SK-N-SH (cell line): ENCODE measurements at regions not wholly inside any gene's neighbourhood (a gene's known extent, or its start where the extent isn't known, plus 50 kb on each side); places are given as distances from the start of the nearest gene placed in this dataset.

Experiments
- CTCF ChIA-PET: fragments of 300-600, 350-600 bp; formaldehyde crosslinking; extraction: SDS; loops from one replicate; lab custom pipeline; 2021; lab: Yijun Ruan, JAX
- POLR2A ChIA-PET: fragments of 350-600 bp; sonication (Branson Sonifier 250); formaldehyde crosslinking; extraction: SDS; loops from one replicate; lab custom pipeline; 2020; ENCODE audit warnings: antibody characterized with exemption, inconsistent platforms; lab: Yijun Ruan, JAX
- DNase-seq: peaks from one replicate; pipeline ENCODE4 v3.0.0; 2012
- H2AFZ ChIP-seq: fragments of 200-600 bp; sonication (generic); 2 replicates; pipeline ENCODE4 v1.8.1; 2016; ENCODE audit warnings: antibody characterized with exemption, mild to moderate bottlenecking, low read depth
- H3F3A ChIP-seq: fragments of 200-600 bp; sonication (generic); replicated peaks from 2 replicates; pipeline ENCODE3; 2016; ENCODE audit warnings: antibody characterized with exemption, mild to moderate bottlenecking; ENCODE audit not compliant: insufficient read depth
- H3K27ac ChIP-seq, 2 experiments: fragments of 200-500 bp in 1 of 2; fragments of 200-600 bp in 1 of 2; sonication (Bioruptor generic) in 1 of 2; sonication (generic), shearing (Covaris generic) in 1 of 2; 2 replicates each; pipeline versions ENCODE4 v1.5.1 to v1.6.1; 2014 to 2016; ENCODE audit warnings: low read depth in 2 of 2, inconsistent platforms in 1 of 2, low read length in 1 of 2, mild to moderate bottlenecking in 1 of 2, mixed read lengths in 1 of 2
- H3K27me3 ChIP-seq: fragments of 200-600 bp; sonication (generic), shearing (Covaris generic); 2 replicates; pipeline ENCODE4 v1.6.1; 2016; ENCODE audit warnings: mixed run types; ENCODE audit not compliant: insufficient read depth
- H3K36me3 ChIP-seq, 2 experiments: fragments of 200-500 bp in 1 of 2; fragments of 200-600 bp in 1 of 2; sonication (Bioruptor generic) in 1 of 2; sonication (generic) in 1 of 2; replicated peaks in 1 of 2; 2 replicates each; pipeline versions ENCODE3 to v1.5.1; 2014 to 2016; ENCODE audit warnings: low read length in 1 of 2, mild to moderate bottlenecking in 1 of 2; ENCODE audit not compliant: insufficient read depth in 2 of 2, control insufficient read depth in 1 of 2
- H3K4me1 ChIP-seq, 2 experiments: fragments of 200-500 bp in 1 of 2; fragments of 200-600 bp in 1 of 2; sonication (Bioruptor generic) in 1 of 2; sonication (generic), shearing (Covaris generic) in 1 of 2; 2 replicates each; pipeline versions ENCODE4 v1.5.1 to v1.6.1; 2014 to 2016; ENCODE audit warnings: low read depth in 1 of 2, low read length in 1 of 2, mixed run types in 1 of 2; ENCODE audit not compliant: insufficient read depth in 2 of 2, control insufficient read depth in 1 of 2
- H3K4me2 ChIP-seq: fragments of 200-600 bp; sonication (generic), shearing (Covaris generic); 2 replicates; pipeline ENCODE4 v1.6.1; 2017; ENCODE audit warnings: mixed run types
- H3K4me3 ChIP-seq, 2 experiments: fragments of 200-500 bp in 1 of 2; fragments of 200-600 bp in 1 of 2; sonication (Bioruptor generic) in 1 of 2; sonication (generic), shearing (Covaris generic) in 1 of 2; 2 replicates each; pipeline versions ENCODE4 v1.5.1 to v1.8.1; 2014 to 2016; ENCODE audit warnings: low read depth in 2 of 2, inconsistent platforms in 1 of 2, low read length in 1 of 2, mild to moderate bottlenecking in 1 of 2, mixed read lengths in 1 of 2, moderate library complexity in 1 of 2
- H3K79me2 ChIP-seq: fragments of 200-600 bp; sonication (generic); 2 replicates; pipeline ENCODE4 v1.8.1; 2017; ENCODE audit warnings: mild to moderate bottlenecking; ENCODE audit not compliant: insufficient read depth
- H3K9ac ChIP-seq: fragments of 200-600 bp; sonication (generic); 2 replicates; pipeline ENCODE4 v1.6.1; 2017; ENCODE audit warnings: mixed run types
- H3K9me2 ChIP-seq: fragments of 200-600 bp; sonication (generic); 2 replicates; pipeline ENCODE4 v1.6.1; 2017; ENCODE audit warnings: mixed run types
- H3K9me3 ChIP-seq: fragments of 200-600 bp; sonication (generic); 2 replicates; pipeline ENCODE4 v1.6.1; 2017; ENCODE audit warnings: mixed run types, mild to moderate bottlenecking, moderate library complexity
- H4K20me1 ChIP-seq: fragments of 200-600 bp; sonication (generic); 2 replicates; pipeline ENCODE4 v1.6.1; 2017; ENCODE audit warnings: mild to moderate bottlenecking, mixed run types; ENCODE audit not compliant: insufficient read depth
- CTCF ChIP-seq: fragments of 200-600 bp; sonication (generic); IDR thresholded peaks from 2 replicates; pipeline ENCODE4 v1.6.1; 2017; ENCODE audit warnings: antibody characterized with exemption, mild to moderate bottlenecking, moderate library complexity
- EP300 ChIP-seq, 2 experiments: IDR thresholded peaks; 2 replicates each; pipeline versions ENCODE4 v1.4.0 to v1.6.1; 2012; ENCODE audit warnings: borderline replicate concordance in 1 of 2, low read depth in 1 of 2, low read length in 1 of 2
- FOXM1 ChIP-seq: IDR thresholded peaks from 2 replicates; pipeline ENCODE4 v1.4.0; 2012; ENCODE audit warnings: low read depth, mild to moderate bottlenecking
- GATA2 ChIP-seq: sonication (generic); formaldehyde crosslinking; IDR thresholded peaks from 2 replicates; pipeline ENCODE4 v1.5.0; 2020; ENCODE audit warnings: mild to moderate bottlenecking, missing genetic modification reagents
- MAX ChIP-seq: IDR thresholded peaks from 2 replicates; pipeline ENCODE4 v1.4.0; 2012; ENCODE audit warnings: low read depth
- MXI1 ChIP-seq: IDR thresholded peaks from 2 replicates; pipeline ENCODE4 v1.6.1; 2012; ENCODE audit warnings: mild to moderate bottlenecking, low read depth, low read length, improper control_type of control experiment
- NFIC ChIP-seq: IDR thresholded peaks from 2 replicates; pipeline ENCODE4 v1.4.0; 2012; ENCODE audit warnings: borderline replicate concordance
- NRF1 ChIP-seq: IDR thresholded peaks from 2 replicates; pipeline ENCODE4 v1.6.1; 2012; ENCODE audit warnings: low read depth, mild to moderate bottlenecking, low read length
- RAD21 ChIP-seq: IDR thresholded peaks from 2 replicates; pipeline ENCODE4 v1.6.1; 2012; ENCODE audit warnings: mild to moderate bottlenecking, low read length
- RFX5 ChIP-seq: IDR thresholded peaks from 2 replicates; pipeline ENCODE4 v1.6.1; 2012; ENCODE audit warnings: mild to moderate bottlenecking, improper control_type of control experiment, low read length
- SIN3A ChIP-seq: IDR thresholded peaks from 2 replicates; pipeline ENCODE4 v1.6.1; 2012; ENCODE audit warnings: low read depth, mild to moderate bottlenecking, low read length, moderate library complexity, borderline replicate concordance
- TAF1 ChIP-seq: IDR thresholded peaks from 2 replicates; pipeline ENCODE4 v1.6.1; 2012; ENCODE audit warnings: low read depth, mild to moderate bottlenecking, low read length, moderate library complexity, borderline replicate concordance
- TEAD4 ChIP-seq: IDR thresholded peaks from 2 replicates; pipeline ENCODE4 v1.4.0; 2012; ENCODE audit warnings: mild to moderate bottlenecking, borderline replicate concordance; ENCODE audit not compliant: insufficient read depth
- YY1 ChIP-seq: IDR thresholded peaks from 2 replicates; pipeline ENCODE4 v1.4.0; 2012; ENCODE audit warnings: low read depth, mild to moderate bottlenecking
- WGBS: methylation state at CpG from one replicate; pipeline ENCODE4 v1.1.6; 2017; ENCODE audit warnings: low lambda C conversion rate; 5-methylcytosine and 5-hydroxymethylcytosine counted together
- TF ChIP-seq, protein P1 (sequence below): IDR thresholded peaks from 2 replicates; pipeline ENCODE4 v1.4.0; 2012; ENCODE audit warnings: low read depth, borderline replicate concordance
- TF ChIP-seq, protein P2 (sequence below): fragments of 150-350 bp; IDR thresholded peaks from 2 replicates; pipeline ENCODE4 v1.6.1; 2017; ENCODE audit warnings: antibody characterized with exemption, low read length, low read depth, borderline replicate concordance

DNA sequence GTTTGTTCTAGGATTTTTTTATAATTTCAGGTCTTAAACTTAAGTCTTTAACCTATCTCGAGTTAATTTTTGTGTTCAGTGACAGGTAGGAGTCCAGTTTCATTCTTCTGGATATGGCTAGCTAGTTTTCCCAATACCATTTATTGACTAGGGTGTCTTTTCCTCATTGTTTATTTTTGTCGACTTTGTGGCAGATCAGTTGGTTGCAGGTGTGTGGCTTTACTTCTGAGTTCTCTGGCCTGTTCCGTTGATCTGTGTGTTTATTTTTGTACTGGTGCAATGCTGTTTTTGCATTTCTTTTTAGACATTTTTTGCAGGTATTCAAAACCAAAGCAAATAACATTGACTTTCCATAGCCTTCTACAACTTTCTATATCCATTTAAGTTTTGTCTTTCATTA is 121.7 kb downstream of the ETNK1 start:
- WGBS, result 25% methylated on average over 3 of the region's 3 CpGs
- ChIA-PET POLR2A (no interaction called here), CTCF (interaction anchor here (0.7 kb wide), 1 partner anchor 17 kb away, joined by 3 read pairs; no protein-coding TSS in a partner anchor)
- no peak overlapping the region for H2AFZ ChIP-seq
- no peaks in the 10 kb centered on the region for H3K79me2 ChIP-seq
- H3K4me2 ChIP-seq, result no peak overlapping the region
- H3K27ac ChIP-seq, result no peak overlapping the region
- H3K36me3 ChIP-seq, result no peaks in the 10 kb centered on the region
- H3K9me2 ChIP-seq, result no peaks in the 10 kb centered on the region
- TF ChIP-seq CTCF (no peak), FOXM1 (no peak), RFX5 (no peak), SIN3A (no peak), YY1 (no peak), TEAD4 (no peak), NRF1 (no peak), TAF1 (no peak), MXI1 (no peak), RAD21 (no peak), EP300 (IDR thresholded peaks at IDR 0.05; ENCODE audit: borderline replicate concordance in 1 of 2, low read depth in 1 of 2, low read length in 1 of 2) (no peak)
- TF ChIP-seq, protein P1, sequence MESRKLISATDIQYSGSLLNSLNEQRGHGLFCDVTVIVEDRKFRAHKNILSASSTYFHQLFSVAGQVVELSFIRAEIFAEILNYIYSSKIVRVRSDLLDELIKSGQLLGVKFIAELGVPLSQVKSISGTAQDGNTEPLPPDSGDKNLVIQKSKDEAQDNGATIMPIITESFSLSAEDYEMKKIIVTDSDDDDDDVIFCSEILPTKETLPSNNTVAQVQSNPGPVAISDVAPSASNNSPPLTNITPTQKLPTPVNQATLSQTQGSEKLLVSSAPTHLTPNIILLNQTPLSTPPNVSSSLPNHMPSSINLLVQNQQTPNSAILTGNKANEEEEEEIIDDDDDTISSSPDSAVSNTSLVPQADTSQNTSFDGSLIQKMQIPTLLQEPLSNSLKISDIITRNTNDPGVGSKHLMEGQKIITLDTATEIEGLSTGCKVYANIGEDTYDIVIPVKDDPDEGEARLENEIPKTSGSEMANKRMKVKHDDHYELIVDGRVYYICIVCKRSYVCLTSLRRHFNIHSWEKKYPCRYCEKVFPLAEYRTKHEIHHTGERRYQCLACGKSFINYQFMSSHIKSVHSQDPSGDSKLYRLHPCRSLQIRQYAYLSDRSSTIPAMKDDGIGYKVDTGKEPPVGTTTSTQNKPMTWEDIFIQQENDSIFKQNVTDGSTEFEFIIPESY, result no peak
- TF ChIP-seq, protein P2, sequence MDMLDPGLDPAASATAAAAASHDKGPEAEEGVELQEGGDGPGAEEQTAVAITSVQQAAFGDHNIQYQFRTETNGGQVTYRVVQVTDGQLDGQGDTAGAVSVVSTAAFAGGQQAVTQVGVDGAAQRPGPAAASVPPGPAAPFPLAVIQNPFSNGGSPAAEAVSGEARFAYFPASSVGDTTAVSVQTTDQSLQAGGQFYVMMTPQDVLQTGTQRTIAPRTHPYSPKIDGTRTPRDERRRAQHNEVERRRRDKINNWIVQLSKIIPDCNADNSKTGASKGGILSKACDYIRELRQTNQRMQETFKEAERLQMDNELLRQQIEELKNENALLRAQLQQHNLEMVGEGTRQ, result no peak
- DNase-seq, result no peak
- H3K9ac ChIP-seq, result no peak overlapping the region
- H3K4me3 ChIP-seq, result no peak overlapping the region
- no peaks in the 10 kb centered on the region for H3F3A ChIP-seq
- no peaks in the 10 kb centered on the region for H3K4me1 ChIP-seq
- H3K27me3 ChIP-seq, result no peaks in the 10 kb centered on the region
- no peaks in the 10 kb centered on the region for H3K9me3 ChIP-seq
- no peaks in the 10 kb centered on the region for H4K20me1 ChIP-seq

DNA sequence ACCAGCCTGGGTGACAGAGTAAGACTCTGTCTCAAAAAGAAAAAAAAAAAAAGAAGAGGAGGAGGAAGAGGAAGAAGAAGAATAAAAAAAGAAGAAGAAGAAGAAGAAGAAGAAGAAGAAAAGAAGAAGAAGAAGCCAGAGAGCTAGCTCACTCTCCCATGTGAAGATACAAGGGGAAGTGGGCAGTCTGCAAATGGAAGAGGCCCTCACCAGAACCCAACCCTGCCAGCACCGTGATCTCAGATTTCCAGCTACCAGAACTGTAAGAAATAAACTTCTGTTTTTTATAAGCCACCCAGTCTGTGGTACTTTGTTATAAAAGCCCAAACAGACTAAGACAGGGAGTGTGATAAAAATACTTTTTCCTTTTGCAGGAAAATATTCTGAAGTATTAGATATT is 130.7 kb downstream of the ETNK1 start:
- Histone ChIP-seq H3K9me2 (no peaks in the 10 kb centered on the region), H3K36me3 (no peaks in the 10 kb centered on the region), H2AFZ (no peak overlapping the region), H3K4me3 (no peak overlapping the region), H3K4me2 (no peak overlapping the region), H3K9ac (no peak overlapping the region), H3K27ac (no peak overlapping the region), H3F3A (no peaks in the 10 kb centered on the region), H4K20me1 (no peaks in the 10 kb centered on the region), H3K9me3 (no peaks in the 10 kb centered on the region), H3K27me3 (no peaks in the 10 kb centered on the region; the same call in 1 of the 2 replicates), H3K4me1 (no peaks in the 10 kb centered on the region), H3K79me2 (no peaks in the 10 kb centered on the region)
- no peak for DNase-seq
- POLR2A ChIA-PET, result no interaction called here
- WGBS, result 46% methylated on average over 1 of the region's 1 CpG
- no peak for TF ChIP-seq NFIC
- TF ChIP-seq, protein P1, result no peak
- TF ChIP-seq GATA2 (CRISPR knock-in tag), result no peak
- no peak for TF ChIP-seq YY1
- no peak for TF ChIP-seq MAX
- TF ChIP-seq, protein P2, result no peak
- TF ChIP-seq EP300 (IDR thresholded peaks at IDR 0.05; ENCODE audit: borderline replicate concordance in 1 of 2, low read depth in 1 of 2, low read length in 1 of 2), result no peak
- TF ChIP-seq TAF1, result no peak
- no peak for TF ChIP-seq SIN3A
- CTCF ChIA-PET, result no interaction called here
